HG03103 (cell line): ENCODE measurements at regions not wholly inside any gene's neighbourhood (a gene's known extent, or its start where the extent isn't known, plus 50 kb on each side); places are given as distances from the start of the nearest gene placed in this dataset.
"Not testable (repeated sequence)": the region's sequence is repeated elsewhere in the genome, so short reads cannot be mapped to it uniquely, and the experiment has no call there.

Experiments used
- ATAC-seq: cut with Tn5 transposase; IDR thresholded peaks from one replicate; pipeline ENCODE4 v1.9.1; 2021; ENCODE audit warnings: low read depth; ENCODE audit not compliant: unreplicated experiment

DNA sequence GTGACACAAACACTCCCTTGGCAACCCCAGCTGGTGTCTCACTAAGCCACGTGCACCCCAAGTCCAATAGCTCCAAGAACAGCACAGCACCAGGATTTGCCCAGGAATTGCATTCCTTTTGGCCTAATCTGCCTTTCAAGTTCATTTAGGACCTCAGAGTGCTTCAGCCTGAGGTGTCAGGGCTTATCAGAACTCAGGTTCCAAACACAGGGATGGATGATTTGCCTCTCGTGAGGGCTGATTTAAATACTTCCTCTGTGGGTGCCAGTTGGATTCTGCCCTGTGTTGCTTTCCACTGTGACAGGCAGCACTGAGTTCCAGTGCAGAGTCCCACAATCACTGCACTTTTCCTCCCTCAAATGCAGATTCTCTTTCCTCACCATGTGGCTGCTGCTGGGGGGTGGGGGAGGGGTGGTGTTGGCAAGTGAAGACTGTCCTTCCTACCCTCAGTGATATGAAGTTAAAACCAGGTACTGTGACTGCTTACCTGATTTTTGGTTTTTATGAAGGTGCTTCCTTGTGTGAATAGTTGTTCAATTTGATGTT is 204.3 kb upstream of the STAC start:
- no peak for ATAC-seq

GRCh38 chr3:36178018-36178417 is 202.3 kb upstream of the STAC start:
- no peak for ATAC-seq

GRCh38 chr3:36182024-36182423 is 198.3 kb upstream of the STAC start:
- no peak for ATAC-seq

GRCh38 chr3:36187197-36187596 is 193.1 kb upstream of the STAC start:
- not testable (repeated sequence) for ATAC-seq

GRCh38 chr3:36192901-36193300 is 187.4 kb upstream of the STAC start:
- ATAC-seq, result no peak

DNA sequence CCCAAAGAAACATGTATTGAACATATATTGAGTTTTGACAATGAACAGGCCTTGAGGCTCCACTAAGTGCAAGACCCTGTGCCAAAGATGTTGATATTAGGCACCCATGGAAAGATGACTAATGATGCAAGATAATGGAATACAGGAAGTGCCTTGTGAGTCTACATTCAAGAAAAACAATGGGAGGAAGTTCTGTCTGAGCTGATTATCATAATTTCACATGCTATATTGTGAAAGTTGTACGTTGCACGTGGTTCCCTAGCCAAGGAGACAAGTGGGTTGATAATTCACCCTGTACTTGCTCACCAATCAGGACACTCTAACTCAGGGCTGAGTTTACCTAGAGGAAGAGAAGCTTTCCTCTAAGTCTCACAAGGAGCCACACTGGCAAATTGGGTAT is 186.9 kb upstream of the STAC start:
- no peak for ATAC-seq

DNA sequence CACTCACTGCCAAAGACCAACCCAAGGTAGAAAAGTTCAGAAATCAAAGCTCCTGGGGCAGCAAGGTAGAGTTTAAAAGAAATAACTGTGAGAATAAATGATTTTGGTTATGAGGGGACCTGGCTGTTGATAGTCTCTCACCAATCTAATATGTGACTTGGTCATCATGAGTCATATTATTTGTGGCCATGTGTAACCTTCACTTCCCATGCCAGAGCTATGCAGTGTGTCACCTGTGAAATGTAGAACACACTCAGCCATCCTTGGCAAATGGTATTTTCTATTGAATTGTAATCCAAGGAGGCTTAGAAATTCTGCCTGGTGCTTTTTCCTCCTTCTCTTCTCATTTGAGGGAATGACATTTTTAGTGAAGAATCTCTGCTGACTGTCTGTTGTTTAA is 184.2 kb upstream of the STAC start:
- ATAC-seq, result no peak

DNA sequence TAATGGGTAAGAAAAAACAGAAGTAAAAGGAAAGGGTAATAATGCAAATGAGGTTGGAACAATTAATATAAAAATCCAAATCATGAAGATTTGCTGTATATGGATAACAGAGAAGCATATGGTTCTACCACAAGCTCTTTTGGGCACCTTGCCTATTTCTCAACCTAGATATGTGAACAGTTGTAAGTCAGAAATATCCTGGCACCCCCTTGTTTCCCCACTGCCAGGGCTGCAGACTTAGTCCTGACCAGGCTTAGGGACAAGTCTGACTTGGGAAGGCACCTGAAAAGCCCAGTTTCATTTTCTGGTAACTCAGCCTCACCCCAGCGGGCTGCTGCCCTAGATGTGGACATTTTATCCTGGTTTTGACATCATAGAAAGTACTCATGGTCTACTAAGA is 183.2 kb upstream of the STAC start:
- ATAC-seq, result no peak

GRCh38 chr3:36201546-36201945 is 178.8 kb upstream of the STAC start:
- no peak for ATAC-seq

DNA sequence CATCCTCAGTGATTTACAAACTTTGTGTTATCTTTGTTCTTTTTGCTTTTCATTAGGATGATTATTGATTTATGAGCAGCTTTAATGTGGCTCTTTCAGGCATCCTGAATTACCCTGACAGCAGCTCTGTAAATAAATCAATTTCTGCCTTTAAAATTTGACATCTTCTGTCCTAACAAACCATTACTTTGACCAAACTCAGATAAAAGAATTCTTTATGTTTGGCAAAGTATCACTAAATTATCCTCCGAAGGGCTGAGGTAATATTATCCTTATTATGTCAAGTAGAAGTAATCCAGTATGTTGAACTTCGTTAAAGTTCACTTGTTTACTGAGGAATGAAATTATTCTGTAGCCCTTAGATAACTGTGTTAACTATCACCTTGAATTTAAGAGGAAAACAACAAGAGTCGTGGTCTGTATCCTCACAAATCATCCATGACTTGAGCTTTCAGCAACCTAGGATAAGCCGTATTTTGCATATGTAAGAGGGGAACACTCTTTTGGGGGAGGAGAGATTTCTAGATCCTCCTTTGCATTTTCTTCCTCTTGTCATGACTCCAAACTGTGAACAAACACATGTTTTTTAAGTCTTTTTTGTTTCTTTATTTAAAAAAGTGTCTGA is 173.2 kb upstream of the STAC start:
- ATAC-seq, result no peak

GRCh38 chr3:36210840-36211651 is 169.3 kb upstream of the STAC start:
- ATAC-seq, result no peak

- no peak for ATAC-seq
Measured at GRCh38 chr3:36211652-36211999, 168.7 kb upstream of the STAC start.

GRCh38 chr3:36212251-36212650 is 168.1 kb upstream of the STAC start:
- ATAC-seq, result no peak

- no peak for ATAC-seq
Measured at GRCh38 chr3:36214460-36214859, 165.8 kb upstream of the STAC start.

DNA sequence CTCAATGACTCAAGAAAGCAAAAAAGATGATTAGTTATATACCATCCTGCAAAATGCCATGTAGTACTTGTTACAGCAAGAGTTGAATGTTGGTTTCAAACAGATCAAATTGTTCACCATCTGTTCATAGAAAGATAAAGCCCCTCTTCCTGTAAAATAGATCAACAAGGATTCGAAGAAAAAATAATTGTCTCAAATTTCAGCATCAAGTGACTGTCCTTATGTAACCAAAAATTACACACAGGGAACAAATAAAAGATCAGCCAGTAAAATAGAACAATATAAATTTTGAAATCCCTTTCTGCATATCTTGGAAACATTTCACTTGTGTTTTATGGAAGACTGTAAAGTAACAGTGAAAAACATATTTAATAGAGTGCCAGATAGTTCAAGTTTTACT is 165.1 kb upstream of the STAC start:
- no peak for ATAC-seq

DNA sequence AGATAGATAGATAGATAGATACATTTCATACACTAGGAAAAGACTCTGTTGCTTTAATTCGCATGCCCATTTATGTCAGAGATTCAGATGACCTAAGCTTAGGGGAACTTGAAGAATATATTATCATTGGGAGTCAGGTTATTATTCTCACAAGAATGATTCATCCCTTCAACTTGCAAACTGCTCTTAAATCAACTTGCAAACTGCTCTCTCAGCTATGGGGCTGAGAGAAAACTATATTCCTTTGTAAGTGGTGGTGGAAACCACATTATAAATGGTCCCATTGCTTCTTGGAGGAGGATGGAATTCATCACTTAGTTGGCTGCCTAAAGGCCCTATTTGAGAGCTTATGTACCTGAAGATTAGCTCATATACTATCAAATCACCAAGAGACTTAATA is 160.9 kb upstream of the STAC start:
- no peak for ATAC-seq

DNA sequence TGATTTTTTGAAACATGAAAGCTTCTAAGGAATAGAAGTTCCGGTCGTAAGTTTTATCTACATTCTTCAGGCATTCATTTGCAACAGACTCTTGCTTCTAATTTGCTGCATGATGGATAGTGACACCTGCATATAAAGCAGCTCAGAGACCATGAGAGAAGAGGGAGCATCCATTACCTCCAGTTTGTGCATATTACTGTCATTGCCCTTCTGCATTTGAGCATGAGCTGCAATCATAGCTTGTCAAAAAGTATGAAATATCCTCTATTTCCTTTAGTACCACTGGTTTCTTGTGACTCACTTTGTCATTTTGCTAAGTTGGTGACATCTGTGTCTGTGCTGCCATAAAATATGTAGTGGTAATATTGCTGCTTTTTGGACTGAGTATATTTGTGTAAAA is 160.1 kb upstream of the STAC start:
- no peak for ATAC-seq

GRCh38 chr3:36221975-36222374 is 158.3 kb upstream of the STAC start:
- no peak for ATAC-seq

DNA sequence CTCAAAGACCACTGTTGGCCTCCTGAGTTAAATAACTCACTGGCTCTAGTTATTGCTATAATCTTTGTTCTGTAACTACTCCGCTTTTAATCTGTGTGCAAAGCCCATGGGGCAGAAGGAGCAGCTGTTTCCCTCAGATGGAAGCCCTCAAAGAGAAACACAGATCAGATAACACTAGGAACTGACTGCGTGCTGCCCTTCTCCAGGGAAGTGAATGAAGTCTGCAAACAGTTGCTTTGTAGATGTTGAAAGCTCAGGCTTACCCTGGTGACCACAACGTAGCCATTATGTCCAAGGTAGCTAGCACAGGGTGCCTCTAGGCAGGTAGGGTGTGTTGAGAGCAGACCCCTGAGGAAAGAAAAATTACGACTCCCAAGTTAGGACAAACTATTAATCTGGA is 152.3 kb upstream of the STAC start:
- ATAC-seq, result no peak

GRCh38 chr3:36229496-36229895 is 150.8 kb upstream of the STAC start:
- no peak for ATAC-seq

DNA sequence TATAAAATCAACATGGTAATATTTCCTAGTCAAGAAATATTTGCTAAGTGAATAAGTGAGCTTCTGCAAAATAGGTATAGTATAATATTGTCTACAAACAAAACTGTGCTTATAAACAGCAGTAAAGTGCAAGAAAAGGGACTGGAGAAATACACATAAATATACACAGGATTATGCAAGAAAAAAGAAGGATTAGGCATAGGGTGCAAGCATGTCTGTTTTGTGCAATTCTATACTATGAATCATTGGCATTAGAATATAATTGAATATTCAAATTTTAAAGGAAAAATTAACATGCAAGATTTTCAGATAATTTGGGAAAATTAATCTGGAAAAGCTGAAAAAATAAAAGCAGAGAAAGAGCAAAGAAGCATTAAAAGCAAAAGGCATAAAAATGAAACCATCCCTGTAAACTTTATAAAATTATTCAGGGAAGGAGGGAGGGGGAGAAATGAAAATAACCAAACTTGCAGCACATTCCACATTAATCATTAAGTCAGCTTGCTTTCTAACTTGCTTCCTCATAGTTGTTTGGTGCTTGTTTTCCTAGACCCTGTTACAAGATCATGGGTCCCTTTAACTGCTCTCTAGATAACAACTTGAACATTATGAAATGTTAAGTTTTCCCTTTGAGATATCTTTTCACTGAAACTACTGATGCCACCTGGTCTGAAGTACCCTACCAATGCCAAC is 147.4 kb upstream of the STAC start:
- no peak for ATAC-seq

- no peak for ATAC-seq
Measured at GRCh38 chr3:36244728-36245127, 135.6 kb upstream of the STAC start.
